GM23338 (cell line): ENCODE measurements at regions not wholly inside any gene's neighbourhood (a gene's known extent, or its start where the extent isn't known, plus 50 kb on each side); places are given as distances from the start of the nearest gene placed in this dataset.

Source experiments
- CREB1 ChIP-seq: fragments of 250-450 bp; sonication (Bioruptor Pico); IDR thresholded peaks from 2 replicates; pipeline ENCODE4 v1.5.0; 2020; ENCODE audit warnings: low read depth, mild to moderate bottlenecking, moderate library complexity
- NANOG ChIP-seq: IDR thresholded peaks from 2 replicates; pipeline ENCODE4 v1.6.1; 2016; ENCODE audit warnings: antibody characterized with exemption, borderline replicate concordance
- REST ChIP-seq: IDR thresholded peaks from one replicate; pipeline ENCODE4 v1.6.1; 2018; ENCODE audit warnings: antibody characterized with exemption; ENCODE audit not compliant: unreplicated experiment
- STAT1 ChIP-seq: IDR thresholded peaks from one replicate; pipeline ENCODE4 v1.6.1; 2016; ENCODE audit warnings: antibody characterized with exemption; ENCODE audit not compliant: unreplicated experiment
- ZNF114 ChIP-seq: fragments of 250-450 bp; sonication (Bioruptor Pico); IDR thresholded peaks from 2 replicates; pipeline ENCODE4 v1.5.0; 2020; ENCODE audit warnings: mild to moderate bottlenecking, moderate library complexity
- ZNF462 ChIP-seq: fragments of 250-450 bp; sonication (Bioruptor Pico); IDR thresholded peaks from 2 replicates; pipeline ENCODE4 v1.5.0; 2020; ENCODE audit warnings: mild to moderate bottlenecking, moderate library complexity

- TF ChIP-seq ZNF462 (no peak), REST (no peak), ZNF114 (CRISPR knock-in tag) (no peak), CREB1 (CRISPR knock-in tag) (no peak), NANOG (no peak), STAT1 (no peak)
These were observed 59.5 kb downstream of the IRF2BP2 start (continued) for GRCh38 chr1:234550341-234551031.
